GM23338 (cell line): ENCODE measurements at regions not wholly inside any gene's neighbourhood (a gene's known extent, or its start where the extent isn't known, plus 50 kb on each side); places are given as distances from the start of the nearest gene placed in this dataset.
A peak's percentile ranks its signal among the peaks of the same experiment; 100 is the strongest.

Experiments used
- ATAC-seq: fragments of 200-7000 bp; cut with Tn5 transposase; 3 replicates; pipeline ENCODE4 v1.9.1; 2020
- DNase-seq: peaks from one replicate; pipeline ENCODE4 v3.0.0-alpha.2; 2015; ENCODE audit warnings: low spot score
- H2AFZ ChIP-seq: fragments of 200-600 bp; sonication (generic); 2 replicates; pipeline ENCODE4 v1.8.0; 2016; ENCODE audit warnings: antibody characterized with exemption, mild to moderate bottlenecking, moderate library complexity
- H3F3A ChIP-seq: fragments of 200-600 bp; sonication (generic); replicated peaks from 2 replicates; pipeline ENCODE4 v1.8.0; 2017; ENCODE audit warnings: antibody characterized with exemption, mixed run types, low read depth
- H3K27ac ChIP-seq: fragments of 200-600 bp; sonication (generic); 2 replicates; pipeline ENCODE4 v1.6.1; 2016; ENCODE audit warnings: low read depth
- H3K27me3 ChIP-seq: fragments of 200-600 bp; sonication (generic); 2 replicates; pipeline ENCODE4 v1.8.0; 2016; ENCODE audit warnings: mild to moderate bottlenecking, mixed run types, moderate library complexity; ENCODE audit not compliant: insufficient read depth
- H3K36me3 ChIP-seq: fragments of 200-600 bp; sonication (generic); 2 replicates; pipeline ENCODE4 v1.8.0; 2016; ENCODE audit warnings: mild to moderate bottlenecking; ENCODE audit not compliant: insufficient read depth
- H3K4me1 ChIP-seq: fragments of 200-600 bp; sonication (generic); 2 replicates; pipeline ENCODE4 v1.8.0; 2016; ENCODE audit warnings: mild to moderate bottlenecking, moderate library complexity; ENCODE audit not compliant: insufficient read depth
- H3K4me2 ChIP-seq: fragments of 200-600 bp; sonication (generic); 2 replicates; pipeline ENCODE4 v1.7.1; 2017; ENCODE audit warnings: mixed run types
- H3K4me3 ChIP-seq: fragments of 200-600 bp; sonication (generic); 2 replicates; pipeline ENCODE4 v1.6.1; 2016; ENCODE audit warnings: mixed run types
- H3K79me2 ChIP-seq: fragments of 200-600 bp; sonication (generic); replicated peaks from 2 replicates; pipeline ENCODE4 v1.8.0; 2017; ENCODE audit warnings: mild to moderate bottlenecking; ENCODE audit not compliant: insufficient read depth
- H3K9me2 ChIP-seq: fragments of 200-600 bp; sonication (generic); 2 replicates; pipeline ENCODE4 v1.8.0; 2017; ENCODE audit not compliant: insufficient read depth
- H4K20me1 ChIP-seq: fragments of 200-600 bp; sonication (generic); replicated peaks from 2 replicates; pipeline ENCODE4 v1.8.0; 2017; ENCODE audit warnings: mild to moderate bottlenecking; ENCODE audit not compliant: insufficient read depth
- H3K27ac Mint-ChIP-seq: 2 replicates; pipeline ENCODE4 v1.8.0; 2020; ENCODE audit warnings: inconsistent platforms, mild to moderate bottlenecking, moderate library complexity, mixed read lengths
- H3K27me3 Mint-ChIP-seq: 3 replicates; pipeline ENCODE4 v1.8.0; 2022; ENCODE audit warnings: low read depth, mild to moderate bottlenecking, moderate library complexity, mixed read lengths, inconsistent platforms; ENCODE audit not compliant: insufficient read depth, poor library complexity
- H3K36me3 Mint-ChIP-seq: 3 replicates; pipeline ENCODE4 v1.8.0; 2021; ENCODE audit warnings: low read depth, mild to moderate bottlenecking, inconsistent platforms, moderate library complexity, mixed read lengths
- H3K4me1 Mint-ChIP-seq: 3 replicates; pipeline ENCODE4 v1.8.0; 2020; ENCODE audit warnings: mild to moderate bottlenecking, inconsistent platforms, mixed read lengths
- H3K4me3 Mint-ChIP-seq: 3 replicates; pipeline ENCODE4 v1.8.0; 2021; ENCODE audit warnings: moderate library complexity, mild to moderate bottlenecking, inconsistent platforms, mixed read lengths
- H3K9me3 Mint-ChIP-seq: 3 replicates; pipeline ENCODE4 v1.8.0; 2020; ENCODE audit warnings: moderate library complexity, mild to moderate bottlenecking, inconsistent platforms, mixed read lengths
- CREB1 ChIP-seq: fragments of 250-450 bp; sonication (Bioruptor Pico); IDR thresholded peaks from 2 replicates; pipeline ENCODE4 v1.5.0; 2020; ENCODE audit warnings: low read depth, mild to moderate bottlenecking, moderate library complexity
- EZH2 ChIP-seq: fragments of 200-600 bp; sonication (generic); IDR thresholded peaks from one replicate; pipeline ENCODE4 v1.8.0; 2017; ENCODE audit warnings: antibody characterized with exemption, mild to moderate bottlenecking, low read depth; ENCODE audit not compliant: unreplicated experiment
- EZH2phosphoT487 ChIP-seq: fragments of 200-600 bp; sonication (generic); IDR thresholded peaks from one replicate; pipeline ENCODE4 v1.8.1; 2018; ENCODE audit warnings: antibody characterized with exemption; ENCODE audit not compliant: unreplicated experiment
- NANOG ChIP-seq: IDR thresholded peaks from 2 replicates; pipeline ENCODE4 v1.6.1; 2016; ENCODE audit warnings: antibody characterized with exemption, borderline replicate concordance
- POLR2AphosphoS5 ChIP-seq: IDR thresholded peaks from 2 replicates; pipeline ENCODE4 v1.6.1; 2016; ENCODE audit warnings: antibody characterized with exemption, low read depth
- STAT1 ChIP-seq: IDR thresholded peaks from one replicate; pipeline ENCODE4 v1.6.1; 2016; ENCODE audit warnings: antibody characterized with exemption; ENCODE audit not compliant: unreplicated experiment
- ZNF114 ChIP-seq: fragments of 250-450 bp; sonication (Bioruptor Pico); IDR thresholded peaks from 2 replicates; pipeline ENCODE4 v1.5.0; 2020; ENCODE audit warnings: mild to moderate bottlenecking, moderate library complexity
- ZNF331 ChIP-seq: fragments of 250-450 bp; sonication (Bioruptor Pico); IDR thresholded peaks from 2 replicates; pipeline ENCODE4 v1.5.0; 2020; ENCODE audit warnings: low read depth, mild to moderate bottlenecking, moderate library complexity
- TF ChIP-seq, protein P1 (sequence below): IDR thresholded peaks from one replicate; pipeline ENCODE4 v1.6.1; 2018; ENCODE audit warnings: antibody characterized with exemption; ENCODE audit not compliant: unreplicated experiment
- TF ChIP-seq, protein P2 (sequence below), 2 experiments: fragments of 200-600 bp in 1 of 2; sonication (generic) in 1 of 2; conservative IDR thresholded peaks; 2 replicates each; pipeline versions ENCODE4 v1.5.1 to v1.6.1; 2016 to 2017; ENCODE audit warnings: antibody characterized with exemption in 2 of 2, low read depth in 2 of 2, mild to moderate bottlenecking in 2 of 2, moderate library complexity in 1 of 2

DNA sequence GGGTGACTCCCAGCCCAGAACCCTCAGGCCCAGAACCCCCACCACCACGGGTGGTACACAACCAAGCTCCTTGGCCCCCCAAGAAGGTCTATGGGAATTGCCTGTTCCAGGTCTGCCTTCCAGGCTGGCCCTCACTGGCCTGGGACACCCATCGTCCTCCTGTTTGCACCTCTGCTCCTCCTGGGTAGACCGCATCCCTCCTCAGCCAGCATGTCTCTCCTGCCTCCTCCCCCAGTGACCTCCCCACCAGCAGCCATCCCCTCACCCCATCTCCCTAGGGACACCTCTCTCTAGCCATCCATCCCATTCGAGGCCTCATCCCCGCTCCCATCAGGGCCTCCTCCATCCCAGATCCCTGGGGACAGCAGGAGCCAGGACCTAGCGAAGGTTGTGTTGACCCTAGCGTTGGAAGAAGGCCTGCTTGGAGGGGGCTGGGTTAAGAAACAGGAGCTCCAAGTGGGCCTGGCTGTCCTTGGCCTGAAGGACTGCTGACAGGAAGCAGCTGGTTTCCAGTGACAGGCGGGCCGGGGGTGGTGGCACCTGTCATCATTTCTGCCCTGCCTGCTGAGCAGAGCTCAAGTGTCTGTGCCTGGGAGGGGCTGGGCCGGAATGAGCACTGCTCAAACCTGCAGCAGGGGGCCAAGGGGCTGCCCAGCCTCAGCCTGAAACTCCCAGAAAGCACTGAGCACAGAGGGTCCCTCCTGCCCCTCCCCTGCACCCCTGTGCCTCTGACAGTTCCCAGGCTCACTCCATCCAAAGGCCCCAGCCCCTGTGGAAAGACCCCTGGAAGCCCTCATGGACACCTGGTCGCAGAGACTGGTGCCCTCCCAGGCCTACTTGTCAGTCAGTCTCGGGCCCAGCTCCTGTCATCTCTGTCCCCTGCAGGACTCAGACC is 96.0 kb upstream of the OTOS start:
- TF ChIP-seq, protein P1, sequence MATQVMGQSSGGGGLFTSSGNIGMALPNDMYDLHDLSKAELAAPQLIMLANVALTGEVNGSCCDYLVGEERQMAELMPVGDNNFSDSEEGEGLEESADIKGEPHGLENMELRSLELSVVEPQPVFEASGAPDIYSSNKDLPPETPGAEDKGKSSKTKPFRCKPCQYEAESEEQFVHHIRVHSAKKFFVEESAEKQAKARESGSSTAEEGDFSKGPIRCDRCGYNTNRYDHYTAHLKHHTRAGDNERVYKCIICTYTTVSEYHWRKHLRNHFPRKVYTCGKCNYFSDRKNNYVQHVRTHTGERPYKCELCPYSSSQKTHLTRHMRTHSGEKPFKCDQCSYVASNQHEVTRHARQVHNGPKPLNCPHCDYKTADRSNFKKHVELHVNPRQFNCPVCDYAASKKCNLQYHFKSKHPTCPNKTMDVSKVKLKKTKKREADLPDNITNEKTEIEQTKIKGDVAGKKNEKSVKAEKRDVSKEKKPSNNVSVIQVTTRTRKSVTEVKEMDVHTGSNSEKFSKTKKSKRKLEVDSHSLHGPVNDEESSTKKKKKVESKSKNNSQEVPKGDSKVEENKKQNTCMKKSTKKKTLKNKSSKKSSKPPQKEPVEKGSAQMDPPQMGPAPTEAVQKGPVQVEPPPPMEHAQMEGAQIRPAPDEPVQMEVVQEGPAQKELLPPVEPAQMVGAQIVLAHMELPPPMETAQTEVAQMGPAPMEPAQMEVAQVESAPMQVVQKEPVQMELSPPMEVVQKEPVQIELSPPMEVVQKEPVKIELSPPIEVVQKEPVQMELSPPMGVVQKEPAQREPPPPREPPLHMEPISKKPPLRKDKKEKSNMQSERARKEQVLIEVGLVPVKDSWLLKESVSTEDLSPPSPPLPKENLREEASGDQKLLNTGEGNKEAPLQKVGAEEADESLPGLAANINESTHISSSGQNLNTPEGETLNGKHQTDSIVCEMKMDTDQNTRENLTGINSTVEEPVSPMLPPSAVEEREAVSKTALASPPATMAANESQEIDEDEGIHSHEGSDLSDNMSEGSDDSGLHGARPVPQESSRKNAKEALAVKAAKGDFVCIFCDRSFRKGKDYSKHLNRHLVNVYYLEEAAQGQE = no peak
- TF ChIP-seq EZH2phosphoT487 (no peak), EZH2 (no peak), STAT1 (no peak), ZNF114 (CRISPR knock-in tag) (no peak), ZNF331 (CRISPR knock-in tag) (no peak), NANOG (no peak)
- TF ChIP-seq, protein P2, sequence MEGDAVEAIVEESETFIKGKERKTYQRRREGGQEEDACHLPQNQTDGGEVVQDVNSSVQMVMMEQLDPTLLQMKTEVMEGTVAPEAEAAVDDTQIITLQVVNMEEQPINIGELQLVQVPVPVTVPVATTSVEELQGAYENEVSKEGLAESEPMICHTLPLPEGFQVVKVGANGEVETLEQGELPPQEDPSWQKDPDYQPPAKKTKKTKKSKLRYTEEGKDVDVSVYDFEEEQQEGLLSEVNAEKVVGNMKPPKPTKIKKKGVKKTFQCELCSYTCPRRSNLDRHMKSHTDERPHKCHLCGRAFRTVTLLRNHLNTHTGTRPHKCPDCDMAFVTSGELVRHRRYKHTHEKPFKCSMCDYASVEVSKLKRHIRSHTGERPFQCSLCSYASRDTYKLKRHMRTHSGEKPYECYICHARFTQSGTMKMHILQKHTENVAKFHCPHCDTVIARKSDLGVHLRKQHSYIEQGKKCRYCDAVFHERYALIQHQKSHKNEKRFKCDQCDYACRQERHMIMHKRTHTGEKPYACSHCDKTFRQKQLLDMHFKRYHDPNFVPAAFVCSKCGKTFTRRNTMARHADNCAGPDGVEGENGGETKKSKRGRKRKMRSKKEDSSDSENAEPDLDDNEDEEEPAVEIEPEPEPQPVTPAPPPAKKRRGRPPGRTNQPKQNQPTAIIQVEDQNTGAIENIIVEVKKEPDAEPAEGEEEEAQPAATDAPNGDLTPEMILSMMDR (conservative IDR thresholded peaks at IDR 0.05; ENCODE audit: low read depth in 2 of 2) = no peak
- peaks cover 6% of the 10 kb centered on the region; the same call in 2 of the 3 replicates for H3K4me1 Mint-ChIP-seq
- no peak overlapping the region for H3K27ac ChIP-seq
- no peaks in the 10 kb centered on the region for H3K27me3 ChIP-seq
- H3K36me3 Mint-ChIP-seq = no peaks in the 10 kb centered on the region
- no peaks in the 10 kb centered on the region for H3K4me1 ChIP-seq
- H3K27ac Mint-ChIP-seq = no peak overlapping the region
- H3K9me2 ChIP-seq = peaks cover 7% of the 10 kb centered on the region
- no peaks in the 10 kb centered on the region for H3K36me3 ChIP-seq
- no peaks in the 10 kb centered on the region for H4K20me1 ChIP-seq
- H3K4me3 ChIP-seq = no peak overlapping the region
- peaks cover 7% of the 10 kb centered on the region for H3K27me3 Mint-ChIP-seq
- H3F3A ChIP-seq = no peaks in the 10 kb centered on the region
- no peaks in the 10 kb centered on the region for H3K79me2 ChIP-seq
- no peak for ATAC-seq
- H3K9me3 Mint-ChIP-seq = peaks cover 2% of the 10 kb centered on the region; the same call in 1 of the 3 replicates
- H2AFZ ChIP-seq = no peak overlapping the region
- no peak overlapping the region for H3K4me3 Mint-ChIP-seq
- DNase-seq = no peak
- H3K4me2 ChIP-seq = no peak overlapping the region

DNA sequence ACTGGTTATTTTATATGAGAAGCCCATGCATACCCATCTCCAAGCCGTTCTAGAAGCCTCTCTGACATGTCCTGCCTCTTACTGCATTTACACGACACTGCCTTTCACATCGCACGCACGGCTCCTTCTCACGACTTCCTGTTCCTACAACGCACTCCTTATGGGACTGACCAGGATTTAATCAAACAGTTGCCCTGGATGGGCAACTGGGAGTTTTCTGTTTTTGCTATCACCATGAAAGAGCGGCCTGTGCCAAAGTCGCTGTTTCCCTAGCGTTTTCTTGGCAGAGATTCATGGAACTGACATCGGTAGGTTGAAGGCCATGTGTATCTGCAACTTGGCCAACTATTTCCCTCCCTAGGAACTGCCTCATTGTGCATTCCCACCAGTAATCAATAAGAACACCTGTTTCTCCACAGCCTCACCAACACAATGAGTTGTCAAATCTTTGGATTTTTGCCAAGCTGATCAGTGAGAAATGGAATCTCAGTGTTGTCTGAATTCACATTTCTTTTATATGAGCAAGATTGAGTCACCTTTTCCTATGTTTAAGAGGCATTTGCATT is 97.2 kb upstream of the OTOS start:
- no peak for DNase-seq
- Histone ChIP-seq H3K79me2 (no peaks in the 10 kb centered on the region), H2AFZ (peak overlapping the region; percentile 52; the same call in 1 of the 2 replicates), H3K4me1 (no peaks in the 10 kb centered on the region), H3K27ac (no peak overlapping the region), H3K4me3 (no peak overlapping the region), H3F3A (no peaks in the 10 kb centered on the region), H3K9me2 (peaks cover 7% of the 10 kb centered on the region), H3K36me3 (no peaks in the 10 kb centered on the region), H3K4me2 (no peak overlapping the region), H4K20me1 (no peaks in the 10 kb centered on the region), H3K27me3 (no peaks in the 10 kb centered on the region)
- peaks cover 6% of the 10 kb centered on the region; the same call in 2 of the 3 replicates for H3K4me1 Mint-ChIP-seq
- peaks cover 7% of the 10 kb centered on the region for H3K27me3 Mint-ChIP-seq
- ATAC-seq = no peak
- no peaks in the 10 kb centered on the region for H3K36me3 Mint-ChIP-seq
- no peak overlapping the region for H3K4me3 Mint-ChIP-seq
- peaks cover 2% of the 10 kb centered on the region; the same call in 1 of the 3 replicates for H3K9me3 Mint-ChIP-seq
- no peak overlapping the region for H3K27ac Mint-ChIP-seq
- TF ChIP-seq EZH2 (no peak), CREB1 (no peak), POLR2AphosphoS5 (no peak), STAT1 (no peak)
- TF ChIP-seq, protein P2 (conservative IDR thresholded peaks at IDR 0.05; ENCODE audit: low read depth in 2 of 2) = no peak
